ENCODE measurements at regions not wholly inside any gene's neighbourhood (a gene's known extent, or its start where the extent isn't known, plus 50 kb on each side); places are given as distances from the start of the nearest gene placed in this dataset.

GRCh38 chr6:50236164-50236563 lies 186.4 kb upstream of the DEFB112 start:
- no peak for DNase-seq

DNA sequence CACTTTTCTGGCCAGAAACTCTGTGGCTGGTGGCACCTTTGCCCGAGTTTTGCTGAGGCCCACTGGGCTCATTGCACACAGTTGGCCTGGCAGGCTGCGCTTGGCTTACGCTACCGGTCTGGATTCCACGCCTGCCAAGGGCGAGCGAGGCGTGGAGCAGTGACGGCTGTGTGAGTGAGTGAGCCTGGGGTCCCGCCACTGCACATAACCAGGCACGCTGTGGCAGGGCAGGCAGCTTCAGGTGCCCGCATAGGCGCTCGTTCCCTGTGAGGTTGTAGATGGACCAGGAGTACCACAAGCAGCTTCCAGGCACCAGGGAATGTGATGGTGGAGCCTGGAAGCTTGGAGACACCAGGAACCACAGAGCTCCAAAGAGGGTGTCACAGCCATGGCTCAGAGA lies 190.1 kb upstream of the DEFB112 start:
- DNase-seq = no peak

GRCh38 chr6:50240986-50241385 lies 191.3 kb upstream of the DEFB112 start:
- no peak for DNase-seq

GRCh38 chr6:50249493-50249892 lies 199.8 kb upstream of the DEFB112 start:
- no peak for DNase-seq

GRCh38 chr6:50257322-50257721 lies 207.6 kb upstream of the DEFB112 start:
- no peak for DNase-seq

DNA sequence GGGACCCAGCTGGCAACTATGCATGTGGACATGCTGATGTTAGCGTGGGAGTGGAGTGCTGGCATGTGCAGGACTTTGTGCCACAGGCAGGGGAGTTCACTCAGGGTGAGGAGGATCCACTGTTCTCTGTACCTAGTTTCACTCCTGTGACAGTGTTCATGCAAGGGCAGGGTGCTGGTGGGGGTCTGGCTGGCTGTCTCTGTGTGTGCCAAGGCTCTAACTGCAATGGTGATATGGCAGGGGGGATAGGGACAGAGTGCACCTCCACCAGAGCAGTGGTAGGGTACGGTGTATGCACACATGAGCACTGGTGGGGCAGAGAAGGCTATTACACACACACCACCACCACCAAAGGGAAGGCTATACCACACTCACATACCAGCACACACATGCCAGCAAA lies 210.2 kb upstream of the DEFB112 start:
- DNase-seq = no peak

DNA sequence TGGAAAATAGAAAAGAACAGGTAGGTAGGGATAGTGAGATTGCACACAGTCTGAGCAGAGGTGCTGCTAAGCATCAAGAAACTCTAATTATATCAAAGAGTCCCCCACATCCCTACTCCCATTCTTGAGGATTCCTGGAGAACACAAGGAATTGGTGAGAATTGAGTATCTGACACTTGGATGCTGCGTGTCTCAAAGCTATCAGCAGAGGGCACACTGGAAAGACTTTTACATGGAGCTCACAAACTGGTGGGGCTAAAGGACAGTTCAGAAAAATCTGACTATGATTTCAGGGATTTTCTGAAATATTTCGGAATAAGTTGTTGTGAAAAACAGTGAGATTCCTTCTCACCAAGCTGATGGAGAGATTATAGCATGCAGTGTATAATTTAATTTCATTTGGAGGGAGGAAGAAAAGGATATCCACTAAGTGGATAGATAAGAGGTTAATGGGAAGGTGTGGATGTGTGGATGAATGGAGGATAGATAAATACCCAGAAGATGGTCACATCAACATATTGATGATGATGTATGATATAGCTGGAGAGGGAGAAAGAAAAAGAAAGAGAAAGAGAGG lies 215.4 kb upstream of the DEFB112 start:
- no peak for DNase-seq

DNA sequence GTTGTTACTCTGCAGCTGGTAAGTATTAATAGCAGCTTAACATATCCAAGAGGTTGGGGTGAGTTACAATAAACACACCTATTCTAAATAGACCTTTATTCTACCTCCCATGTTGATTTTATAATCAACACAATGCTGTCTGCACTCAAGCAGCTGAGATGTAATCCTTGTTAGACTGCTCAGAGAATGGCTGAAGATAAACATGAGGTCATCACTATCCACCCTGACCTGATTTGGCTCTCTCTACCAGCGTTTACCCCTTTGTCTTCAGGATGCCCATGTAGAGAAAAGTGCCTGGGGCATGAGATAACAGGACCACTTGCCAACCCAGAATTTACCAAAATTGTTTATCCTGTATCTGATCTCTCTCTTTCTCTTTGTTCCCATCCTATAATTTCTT lies 220.7 kb upstream of the DEFB112 start:
- DNase-seq = peak; percentile 11

- no peak for DNase-seq
These were observed 221.5 kb upstream of the DEFB112 start for GRCh38 chr6:50271266-50271665.

DNA sequence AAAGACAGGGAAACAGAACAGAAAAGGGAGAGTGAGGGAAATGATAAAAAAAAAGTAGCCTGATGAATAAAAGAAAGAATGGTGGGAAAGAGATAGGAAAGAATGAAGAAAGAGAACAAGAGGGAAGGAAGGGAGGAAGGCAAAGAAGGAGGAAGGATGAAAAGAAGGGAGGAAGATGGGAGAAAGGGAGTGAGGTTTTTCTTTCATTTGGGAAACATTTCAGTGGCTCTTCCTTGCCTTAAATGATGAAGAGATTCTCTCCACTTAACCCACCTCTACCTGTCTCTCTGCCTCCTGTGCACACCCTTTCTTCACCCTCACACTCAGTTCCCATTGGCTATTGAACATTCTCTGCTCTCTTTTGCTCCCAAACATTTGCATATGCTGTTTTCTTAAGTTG lies 222.1 kb upstream of the DEFB112 start:
- no peak for DNase-seq

DNA sequence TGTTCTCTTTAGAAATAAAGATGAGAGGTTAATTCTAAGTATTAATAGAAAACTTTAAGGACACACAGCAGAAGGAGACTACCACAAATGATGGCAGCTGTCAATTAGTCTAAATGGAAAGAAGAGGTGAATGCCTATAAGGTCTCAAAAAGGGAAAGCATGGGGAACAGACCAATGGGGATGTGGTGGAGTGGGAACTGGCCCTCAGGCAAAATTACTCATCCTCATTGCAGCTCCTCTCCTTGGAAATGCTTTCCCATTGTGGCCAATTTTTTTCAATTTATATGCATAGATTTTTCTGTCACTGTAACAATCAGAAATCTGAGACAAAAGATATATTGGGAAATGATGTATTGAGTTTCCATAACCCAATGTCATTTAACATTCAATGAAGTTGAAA lies 222.9 kb upstream of the DEFB112 start:
- no peak for DNase-seq

- no peak for DNase-seq
These were observed 227.1 kb upstream of the DEFB112 start for GRCh38 chr6:50276771-50277261.

DNA sequence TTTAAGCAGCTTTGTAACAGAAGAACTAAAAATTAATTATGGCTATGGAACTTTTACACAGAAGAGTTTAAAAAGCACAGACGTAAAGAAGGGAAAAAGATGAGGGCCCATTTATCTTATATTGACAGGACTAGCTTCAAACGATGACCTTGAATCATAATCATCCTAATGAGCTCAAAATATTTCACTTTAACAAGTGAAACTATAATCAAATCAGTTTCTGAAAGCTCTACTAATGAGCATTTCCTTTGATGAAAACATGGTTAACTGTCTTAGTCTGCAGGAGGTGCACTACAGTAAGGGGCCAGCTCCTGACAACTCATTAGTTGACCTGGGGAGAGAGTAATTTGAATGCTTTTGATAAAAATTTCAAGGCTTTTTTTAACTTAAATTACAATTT lies 228.0 kb upstream of the DEFB112 start:
- DNase-seq = no peak

DNA sequence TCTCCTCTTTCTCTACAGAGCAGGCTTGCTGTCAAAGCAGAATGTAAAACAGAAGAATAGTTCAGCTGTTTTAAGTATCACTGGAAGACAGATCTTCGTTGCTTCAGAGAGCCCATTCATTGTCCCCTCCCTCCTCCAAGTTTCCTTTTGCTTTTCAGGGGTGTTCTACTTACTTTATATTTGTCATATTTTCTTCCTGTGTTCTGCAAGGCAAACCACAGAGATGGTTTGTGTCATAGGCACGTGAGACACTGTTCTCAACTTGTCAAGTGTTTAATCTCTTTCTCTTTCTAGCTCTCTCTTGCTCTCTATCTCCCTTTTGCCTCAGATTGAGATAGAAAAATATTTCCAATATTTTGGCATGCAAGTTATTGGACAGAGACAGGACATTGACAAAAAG lies 228.9 kb upstream of the DEFB112 start:
- DNase-seq = no peak

GRCh38 chr6:50285735-50286134 lies 236.0 kb upstream of the DEFB112 start:
- DNase-seq = no peak

- no peak for DNase-seq
These were observed 238.5 kb upstream of the DEFB112 start for GRCh38 chr6:50288241-50288640.

GRCh38 chr6:50288881-50289280 lies 239.2 kb upstream of the DEFB112 start:
- no peak for DNase-seq

- DNase-seq = no peak
These were observed 239.6 kb upstream of the DEFB112 start for GRCh38 chr6:50289366-50289765.

DNA sequence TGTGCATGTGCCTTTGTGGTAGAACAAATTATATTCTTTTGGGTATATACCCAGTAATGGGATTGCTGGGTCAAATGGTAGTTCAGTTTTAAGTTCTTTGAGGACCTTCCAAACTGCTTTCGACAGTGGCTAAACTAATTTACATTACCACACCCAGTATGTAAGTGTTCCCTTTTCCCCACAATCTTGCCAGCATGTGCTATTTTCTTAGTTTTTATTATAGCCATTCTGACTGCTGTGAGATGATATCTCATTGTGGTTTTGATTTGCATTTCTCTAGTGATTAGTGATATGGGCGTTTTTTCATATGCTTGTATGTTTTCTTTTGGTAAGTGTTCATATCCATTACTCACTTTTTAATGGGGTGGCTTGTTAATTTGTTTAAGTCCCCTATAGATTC lies 251.6 kb upstream of the DEFB112 start:
- no peak for DNase-seq

DNA sequence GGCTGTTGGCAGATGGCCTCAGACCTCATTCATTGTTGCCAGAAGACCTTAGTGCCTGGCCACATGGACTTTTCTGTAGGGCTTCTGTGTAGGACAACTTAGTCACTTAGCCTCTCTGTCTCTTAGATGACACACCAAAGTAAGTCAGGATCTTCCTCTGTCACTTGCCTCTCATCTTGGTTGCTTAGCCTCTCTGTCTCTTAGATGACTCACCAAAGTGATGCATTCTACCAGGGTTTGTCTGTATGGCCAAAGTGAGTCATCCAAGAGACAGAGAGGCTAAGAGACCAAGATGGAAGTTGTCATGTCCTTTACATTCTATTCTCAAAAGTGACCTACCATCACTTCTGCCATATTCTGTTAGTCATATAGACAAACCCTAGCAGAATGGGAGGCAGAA lies 255.9 kb upstream of the DEFB112 start:
- no peak for DNase-seq

GRCh38 chr6:50318536-50318935 lies 268.8 kb upstream of the DEFB112 start:
- DNase-seq = no peak

DNA sequence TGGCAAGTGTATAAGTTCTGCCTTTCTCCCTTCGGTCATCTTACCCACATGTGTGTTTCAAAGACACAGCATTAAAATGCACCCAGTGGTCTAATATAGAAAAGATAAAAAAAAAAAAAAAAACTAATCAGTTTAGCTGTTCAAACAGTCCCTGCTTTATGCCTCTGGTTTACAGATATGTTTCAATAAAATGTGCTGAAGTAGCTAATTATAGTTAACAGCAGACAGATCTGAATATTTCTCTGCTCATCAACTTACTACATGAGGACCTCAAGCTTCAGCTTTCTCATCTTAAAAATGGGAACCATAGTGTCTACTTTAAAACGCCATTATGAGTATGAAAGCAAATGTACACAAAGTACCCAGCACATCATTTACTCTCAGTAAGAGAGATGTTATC lies 280.6 kb upstream of the DEFB112 start:
- DNase-seq = no peak

- DNase-seq = no peak
These were observed 281.2 kb upstream of the DEFB112 start for GRCh38 chr6:50330963-50331362.

DNA sequence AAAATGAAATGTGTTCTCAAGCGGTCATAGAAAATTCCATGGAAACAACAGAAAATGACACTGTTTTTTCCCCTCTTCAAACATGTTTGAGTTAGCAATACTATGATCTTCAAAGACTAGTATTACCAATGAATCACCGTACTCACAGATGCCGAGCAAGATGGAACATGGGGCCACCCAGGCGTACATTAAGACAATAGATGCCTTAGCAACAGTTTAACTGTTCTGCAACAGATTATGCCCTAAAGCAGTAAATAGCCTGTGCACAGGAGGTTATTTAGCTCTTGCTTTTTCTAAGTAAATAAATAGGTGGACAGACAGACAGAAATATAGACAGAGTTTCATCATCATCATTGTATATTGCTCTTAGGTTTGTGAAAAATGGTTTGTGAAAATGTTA lies 284.0 kb upstream of the DEFB112 start:
- DNase-seq = no peak

DNA sequence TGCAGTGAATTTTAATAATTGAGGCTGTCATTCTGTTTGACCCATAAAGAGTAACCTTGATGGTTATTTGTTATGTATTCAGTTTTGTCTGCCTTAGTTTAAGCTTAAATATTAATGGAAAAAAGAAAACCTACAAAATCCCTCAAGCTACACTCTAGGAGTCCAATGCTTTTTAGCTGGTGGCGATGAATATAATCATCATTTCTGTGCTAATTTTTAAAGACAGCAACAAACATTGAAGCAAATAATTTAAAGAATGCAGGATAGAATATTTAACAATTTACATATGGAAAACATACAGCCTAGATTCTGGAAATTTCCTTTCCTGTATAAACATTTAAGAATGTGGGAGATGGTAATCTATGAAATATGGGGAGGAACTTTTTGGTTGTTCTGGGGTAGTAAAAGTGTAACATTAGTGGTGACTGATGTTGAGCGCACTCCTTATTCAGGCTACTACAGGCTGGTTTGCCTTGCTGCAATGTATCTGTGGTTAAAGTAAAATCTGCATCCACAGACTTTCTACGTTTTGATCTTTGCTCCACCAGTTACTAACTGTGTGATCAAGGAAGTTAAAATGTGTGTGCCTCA lies 287.9 kb upstream of the DEFB112 start:
- DNase-seq = no peak

All from SHP77 treated with DMSO at 0.1 percent for 48 hours (cell line).